Mammary epithelial cell (primary cell): ENCODE measurements at regions not wholly inside any gene's neighbourhood (a gene's known extent, or its start where the extent isn't known, plus 50 kb on each side); places are given as distances from the start of the nearest gene placed in this dataset.

ENCODE experiments used
- CTCF ChIP-seq, 2 donors: IDR thresholded peaks in 1 of 2; conservative IDR thresholded peaks in 1 of 2; 2 replicates each; pipeline ENCODE4 v1.5.1; 2011 to 2012; ENCODE audit warnings: inconsistent platforms in 2 of 2, low read length in 2 of 2, mild to moderate bottlenecking in 2 of 2, control low read depth in 1 of 2, low read depth in 1 of 2; ENCODE audit not compliant: insufficient read depth in 1 of 2; ENCODE audit errors: extremely low read depth in 1 of 2
- EZH2 ChIP-seq: IDR thresholded peaks from 2 replicates; pipeline ENCODE4 v1.6.1; 2012; ENCODE audit warnings: low read length, inconsistent platforms, borderline replicate concordance

GRCh38 chr16:5693426-5693825, 595.8 kb upstream of the EEF2KMT start:
- TF ChIP-seq EZH2 (no peak), CTCF (conservative IDR thresholded peaks at IDR 0.05 in 1 of 2, IDR thresholded peaks at IDR 0.05 in 1 of 2; ENCODE audit: extremely low read depth in 1 of 2, insufficient read depth in 1 of 2, low read depth in 1 of 2, low read length in 2 of 2) (no peak)
